ENCODE measurements at regions not wholly inside any gene's neighbourhood (a gene's known extent, or its start where the extent isn't known, plus 50 kb on each side); places are given as distances from the start of the nearest gene placed in this dataset.

DNA sequence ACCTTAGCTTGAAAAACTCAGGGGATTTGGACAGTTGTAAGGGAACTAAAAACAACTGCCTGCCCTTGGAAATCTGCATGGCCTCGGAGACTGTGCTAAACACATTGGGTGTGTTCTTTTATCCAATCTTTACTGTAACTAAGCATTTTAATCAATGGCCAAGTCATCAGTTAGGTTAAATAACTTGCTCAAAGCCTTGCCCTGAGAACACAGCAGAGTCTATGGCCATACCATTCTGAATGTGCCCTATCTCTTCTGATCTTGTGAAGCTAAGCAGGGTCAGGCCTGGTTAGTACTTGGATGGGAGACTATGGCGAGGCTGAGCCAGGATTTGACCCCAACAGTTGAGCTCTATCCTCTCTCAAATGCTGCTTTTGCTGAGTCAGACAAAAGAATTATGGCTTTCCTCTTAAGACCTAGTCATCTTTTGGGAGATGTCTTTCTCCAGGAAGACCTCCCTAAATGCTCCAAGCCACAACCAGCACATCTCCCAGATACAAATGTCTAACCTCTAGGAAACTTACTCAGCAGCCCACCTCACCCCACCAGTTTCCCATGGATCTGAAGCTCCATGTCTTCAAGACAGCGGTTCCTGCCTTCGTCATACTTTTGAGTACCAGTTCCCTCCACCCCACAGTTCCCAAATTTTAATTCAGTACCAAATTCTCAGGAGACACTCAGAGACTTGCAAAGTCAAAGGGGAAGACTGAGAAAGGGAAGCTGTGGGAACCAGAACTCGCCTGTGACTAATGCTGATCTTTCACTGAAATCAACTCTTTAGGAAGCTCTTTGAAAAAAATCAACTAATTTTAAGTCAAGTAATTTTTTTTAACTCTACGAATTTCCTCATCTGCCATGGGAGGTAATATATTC, 336.1 kb downstream of the MAF start:
- no peak for DNase-seq (ENCODE audit: low spot score)

DNA sequence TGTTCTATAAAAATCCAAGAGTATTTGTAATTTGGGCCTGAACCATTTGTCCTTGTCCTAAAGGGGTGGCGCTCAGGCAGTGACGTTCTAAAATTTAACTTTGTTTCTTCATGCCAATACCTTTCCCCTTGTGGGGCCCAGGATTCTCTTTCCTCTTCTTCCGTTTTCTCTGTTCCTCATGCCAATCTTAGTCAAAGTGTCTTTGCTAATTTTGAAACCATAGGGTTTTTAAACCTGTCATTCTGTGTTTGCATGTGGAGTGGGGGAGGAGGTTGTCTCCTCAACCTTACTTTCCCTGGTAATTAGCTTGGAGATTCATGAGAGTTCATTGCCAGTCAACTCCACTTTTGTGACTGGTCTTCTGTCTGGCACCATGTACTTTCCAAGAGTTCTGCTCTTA, 337.1 kb downstream of the MAF start:
- DNase-seq (ENCODE audit: low spot score): no peak

Data from cerebellar cortex (tissue), 1 donor.